Left lung (tissue), 4 donors: ENCODE measurements at regions not wholly inside any gene's neighbourhood (a gene's known extent, or its start where the extent isn't known, plus 50 kb on each side); places are given as distances from the start of the nearest gene placed in this dataset.

Experiments
- ATAC-seq: fragments of 200-7000 bp; cut with Tn5 transposase; one replicate; pipeline ENCODE4 v1.9.1; 2020; ENCODE audit warnings: moderate library complexity
- DNase-seq, 4 donors: peaks; one replicate each; pipeline ENCODE4 v3.0.0-alpha.2; 2013 to 2020
- H3K27ac ChIP-seq, 2 donors: fragments of 200-600 bp; sonication (generic) in 1 of 2; one replicate each; pipeline versions ENCODE4 v1.5.0 to v1.8.0; 2020 to 2021
- H3K27me3 ChIP-seq, 2 donors: fragments of 200-600 bp; sonication (generic) in 1 of 2; one replicate each; pipeline versions ENCODE4 v1.5.0 to v1.8.0; 2020 to 2021
- H3K36me3 ChIP-seq, 2 donors: fragments of 200-600 bp; sonication (generic) in 1 of 2; one replicate each; pipeline versions ENCODE4 v1.5.0 to v1.8.0; 2020 to 2021
- H3K4me1 ChIP-seq, 2 donors: fragments of 200-600 bp; one replicate each; pipeline ENCODE4 v1.8.0; 2021
- H3K4me3 ChIP-seq, 2 donors: fragments of 200-600 bp; sonication (generic) in 1 of 2; one replicate each; pipeline versions ENCODE4 v1.5.0 to v1.8.0; 2020 to 2021; ENCODE audit warnings: mild to moderate bottlenecking in 1 of 2
- H3K9me3 ChIP-seq, 2 donors: fragments of 200-600 bp; sonication (generic) in 1 of 2; one replicate each; pipeline versions ENCODE4 v1.5.0 to v1.8.0; 2020 to 2021
- intact Hi-C, 2 donors: fragments of 100-400 bp; cut with DNase I; formaldehyde crosslinking; loops; one replicate each; pipeline versions ENCODE4 v1.11.2 to v1.14.2; 2022
- TF ChIP-seq, protein P1 (sequence below), 2 donors: fragments of 200-600 bp; sonication (generic) in 1 of 2; IDR thresholded peaks; one replicate each; pipeline versions ENCODE4 v1.5.0 to v1.8.0; 2021; ENCODE audit warnings: antibody characterized with exemption in 2 of 2
- donor health status: DM: no; HTN: yes; CAD: no.
- donor health status: DM: no; HTN: no; CAD: no.

DNA sequence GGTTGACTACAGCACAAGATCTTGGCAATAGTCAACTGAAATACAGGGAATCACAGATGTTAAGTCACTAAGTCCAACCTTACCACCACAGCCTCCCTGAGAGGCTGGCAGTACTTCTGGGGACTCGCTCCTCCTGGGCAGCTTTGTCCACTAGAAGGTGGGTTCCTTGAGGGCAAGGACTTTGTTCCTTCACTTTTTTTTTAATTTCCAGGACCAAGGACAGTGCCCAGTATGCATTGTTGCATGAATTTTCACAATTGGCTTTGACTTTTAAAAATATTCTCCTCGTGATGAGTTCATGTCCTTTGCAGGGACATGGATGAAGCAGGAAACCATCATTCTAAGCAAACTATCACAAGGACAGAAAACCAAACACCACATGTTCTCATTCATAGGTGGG is 96.7 kb upstream of the IGSF21 start:
- TF ChIP-seq, protein P1, sequence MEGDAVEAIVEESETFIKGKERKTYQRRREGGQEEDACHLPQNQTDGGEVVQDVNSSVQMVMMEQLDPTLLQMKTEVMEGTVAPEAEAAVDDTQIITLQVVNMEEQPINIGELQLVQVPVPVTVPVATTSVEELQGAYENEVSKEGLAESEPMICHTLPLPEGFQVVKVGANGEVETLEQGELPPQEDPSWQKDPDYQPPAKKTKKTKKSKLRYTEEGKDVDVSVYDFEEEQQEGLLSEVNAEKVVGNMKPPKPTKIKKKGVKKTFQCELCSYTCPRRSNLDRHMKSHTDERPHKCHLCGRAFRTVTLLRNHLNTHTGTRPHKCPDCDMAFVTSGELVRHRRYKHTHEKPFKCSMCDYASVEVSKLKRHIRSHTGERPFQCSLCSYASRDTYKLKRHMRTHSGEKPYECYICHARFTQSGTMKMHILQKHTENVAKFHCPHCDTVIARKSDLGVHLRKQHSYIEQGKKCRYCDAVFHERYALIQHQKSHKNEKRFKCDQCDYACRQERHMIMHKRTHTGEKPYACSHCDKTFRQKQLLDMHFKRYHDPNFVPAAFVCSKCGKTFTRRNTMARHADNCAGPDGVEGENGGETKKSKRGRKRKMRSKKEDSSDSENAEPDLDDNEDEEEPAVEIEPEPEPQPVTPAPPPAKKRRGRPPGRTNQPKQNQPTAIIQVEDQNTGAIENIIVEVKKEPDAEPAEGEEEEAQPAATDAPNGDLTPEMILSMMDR (IDR thresholded peaks at IDR 0.05), result no peak
- no peak for DNase-seq
- H3K36me3 ChIP-seq, result no peaks in the 10 kb centered on the region
- no peak overlapping the region for H3K27ac ChIP-seq
- ATAC-seq, result no peak
- no peaks in the 10 kb centered on the region for H3K4me1 ChIP-seq
- peaks cover 0 to 61% of the 10 kb centered on the region in 2 donors for H3K27me3 ChIP-seq
- intact Hi-C loops, result no loop called here
- H3K9me3 ChIP-seq, result no peaks in the 10 kb centered on the region
- H3K4me3 ChIP-seq, result no peak overlapping the region

DNA sequence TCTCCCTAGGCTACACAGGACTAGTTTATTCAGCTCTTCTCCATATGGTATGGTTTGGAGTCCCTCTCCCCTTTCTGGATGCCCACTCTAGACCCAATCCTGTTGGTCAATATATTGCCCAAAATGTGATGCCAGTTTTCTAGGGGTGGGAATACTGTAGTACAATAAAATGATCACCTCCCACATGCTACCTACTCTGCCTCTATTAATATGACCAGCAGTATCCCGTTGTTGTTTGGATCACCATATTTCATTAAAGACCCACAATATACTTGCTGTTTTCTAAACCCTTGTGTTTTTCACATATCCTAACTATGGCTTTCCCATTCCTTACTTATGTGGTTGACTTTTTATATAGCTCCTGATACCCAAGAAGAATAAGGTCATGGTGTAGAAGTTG is 95.9 kb upstream of the IGSF21 start:
- Histone ChIP-seq H3K27ac (no peak overlapping the region), H3K36me3 (no peaks in the 10 kb centered on the region), H3K9me3 (no peaks in the 10 kb centered on the region), H3K27me3 (peaks cover 0 to 61% of the 10 kb centered on the region in 2 donors), H3K4me3 (no peak overlapping the region), H3K4me1 (no peaks in the 10 kb centered on the region)
- DNase-seq (no peak), ATAC-seq (no peak)
- intact Hi-C loops, result no loop called here
- TF ChIP-seq, protein P1 (IDR thresholded peaks at IDR 0.05), result no peak

DNA sequence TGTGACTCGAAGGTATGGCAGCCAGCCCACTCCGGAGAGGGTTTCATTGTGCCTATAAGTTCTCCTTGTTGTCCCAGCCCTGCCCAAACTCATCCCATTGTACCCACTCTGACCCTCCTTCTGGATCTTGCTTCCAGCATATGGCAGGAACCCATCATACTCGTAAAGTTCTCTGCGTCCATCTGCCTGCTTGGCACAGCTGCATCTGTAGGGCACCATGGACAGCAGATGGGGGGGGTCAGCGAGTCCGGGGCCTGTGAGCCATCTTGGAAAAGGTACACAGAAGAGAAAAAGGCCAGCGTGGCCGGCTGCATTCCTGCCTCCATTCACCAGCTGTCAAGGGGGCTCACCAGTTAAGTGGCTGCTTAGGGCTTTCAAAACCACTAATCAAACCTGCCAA is 94.9 kb upstream of the IGSF21 start:
- Histone ChIP-seq H3K27ac (no peak overlapping the region), H3K4me1 (no peaks in the 10 kb centered on the region), H3K9me3 (no peaks in the 10 kb centered on the region), H3K36me3 (no peaks in the 10 kb centered on the region), H3K4me3 (no peak overlapping the region), H3K27me3 (peaks cover 0 to 54% of the 10 kb centered on the region in 2 donors)
- intact Hi-C loops, result no loop called here
- DNase-seq (no peak), ATAC-seq (no peak)
- TF ChIP-seq, protein P1 (IDR thresholded peaks at IDR 0.05), result no peak

DNA sequence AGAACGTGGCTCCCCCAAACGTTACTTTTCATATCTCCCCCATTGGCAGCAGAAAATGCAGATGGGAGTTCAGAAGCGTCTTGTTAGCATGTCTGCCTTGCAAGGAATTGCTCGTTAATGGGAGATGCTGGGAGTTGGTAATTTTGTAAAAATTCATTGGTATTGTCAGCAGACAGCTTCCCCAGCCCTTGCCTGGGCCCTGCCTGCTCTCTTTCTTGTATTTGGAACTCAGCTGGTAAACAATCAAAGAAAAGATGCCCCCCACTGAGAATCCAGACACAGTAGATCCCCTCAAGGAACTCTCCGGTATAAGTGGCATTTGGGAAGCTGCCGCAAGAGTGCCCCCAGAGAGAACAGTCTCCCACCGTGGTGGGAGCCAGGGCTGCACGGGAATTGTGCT is 94.4 kb upstream of the IGSF21 start:
- TF ChIP-seq, protein P1 (IDR thresholded peaks at IDR 0.05), result no peak
- no peaks in the 10 kb centered on the region for H3K9me3 ChIP-seq

DNA sequence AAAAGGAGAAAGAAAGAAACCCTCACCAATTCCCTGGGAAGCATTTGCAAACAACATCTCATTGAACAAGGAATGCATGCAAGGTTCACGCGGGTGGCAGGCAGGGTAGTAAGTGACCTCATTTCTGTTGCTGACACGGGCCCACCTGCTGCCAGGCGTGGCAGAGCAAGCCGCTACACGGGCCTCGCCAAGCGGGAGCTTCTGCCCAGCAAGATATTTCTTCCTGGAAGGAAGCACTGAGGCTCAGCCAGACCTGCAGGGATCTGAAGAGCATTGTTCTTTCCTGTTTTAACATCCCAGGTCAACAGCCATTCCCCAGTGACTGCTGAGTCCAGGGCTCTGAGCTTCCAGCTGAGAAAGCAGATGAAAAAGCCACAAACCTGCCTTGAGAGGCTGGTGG is 91.9 kb upstream of the IGSF21 start:
- no peaks in the 10 kb centered on the region for H3K4me1 ChIP-seq

More for the DNA sequence above, 94.4 kb upstream of the IGSF21 start:
- Histone ChIP-seq H3K36me3 (no peaks in the 10 kb centered on the region), H3K27me3 (peaks cover 0 to 54% of the 10 kb centered on the region in 2 donors), H3K4me1 (no peaks in the 10 kb centered on the region), H3K4me3 (no peak overlapping the region), H3K27ac (no peak overlapping the region)
- no peak for DNase-seq
- intact Hi-C loops, result no loop called here
- ATAC-seq, result no peak

More for the DNA sequence above, 91.9 kb upstream of the IGSF21 start:
- DNase-seq (no peak), ATAC-seq (no peak)
- intact Hi-C loops, result no loop called here
- H3K4me3 ChIP-seq, result no peak overlapping the region
- no peak overlapping the region for H3K27ac ChIP-seq
- no peaks in the 10 kb centered on the region for H3K9me3 ChIP-seq
- TF ChIP-seq, protein P1 (IDR thresholded peaks at IDR 0.05), result no peak
- H3K27me3 ChIP-seq, result peaks cover 0 to 54% of the 10 kb centered on the region in 2 donors
- no peaks in the 10 kb centered on the region for H3K36me3 ChIP-seq
